ENCODE measurements at regions not wholly inside any gene's neighbourhood (a gene's known extent, or its start where the extent isn't known, plus 50 kb on each side); places are given as distances from the start of the nearest gene placed in this dataset.
"Not testable (repeated sequence)": the region's sequence is repeated elsewhere in the genome, so short reads cannot be mapped to it uniquely, and the experiment has no call there.

DNA sequence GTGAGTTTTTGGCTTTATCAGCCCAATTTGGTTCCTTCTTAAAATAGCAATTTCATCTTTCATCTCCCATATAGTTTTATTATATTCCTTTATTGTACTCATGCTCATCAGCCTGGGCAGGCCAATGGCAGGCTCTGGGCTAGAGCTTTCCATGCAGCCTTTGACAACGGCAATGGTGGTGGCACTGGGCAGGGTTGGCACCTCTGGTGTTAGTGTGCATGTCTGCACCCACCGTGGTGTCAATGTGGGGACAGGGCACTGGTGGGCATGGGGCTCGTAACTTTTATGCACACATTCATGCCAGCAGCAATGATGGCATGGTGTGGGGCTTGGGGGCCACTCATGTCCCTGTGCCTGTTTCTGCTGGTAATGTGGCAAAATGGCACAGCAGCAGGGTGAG, 1305.4 kb downstream of the DSC3 start:
- ATAC-seq, result peak; percentile 20
- Mint-ChIP-seq H3K27ac (no peak overlapping the region), H3K4me3 (no peak overlapping the region), H3K9me3 (peaks cover 5% of the 10 kb centered on the region), H3K27me3 (no peaks in the 10 kb centered on the region), H3K4me1 (no peaks in the 10 kb centered on the region), H3K36me3 (no peaks in the 10 kb centered on the region)

- Mint-ChIP-seq H3K27ac (no peak overlapping the region), H3K9me3 (peaks cover 9% of the 10 kb centered on the region), H3K4me1 (no peaks in the 10 kb centered on the region)
Measured at GRCh38 chr18:29730073-29730472, 1312.5 kb downstream of the DSC3 start.

DNA sequence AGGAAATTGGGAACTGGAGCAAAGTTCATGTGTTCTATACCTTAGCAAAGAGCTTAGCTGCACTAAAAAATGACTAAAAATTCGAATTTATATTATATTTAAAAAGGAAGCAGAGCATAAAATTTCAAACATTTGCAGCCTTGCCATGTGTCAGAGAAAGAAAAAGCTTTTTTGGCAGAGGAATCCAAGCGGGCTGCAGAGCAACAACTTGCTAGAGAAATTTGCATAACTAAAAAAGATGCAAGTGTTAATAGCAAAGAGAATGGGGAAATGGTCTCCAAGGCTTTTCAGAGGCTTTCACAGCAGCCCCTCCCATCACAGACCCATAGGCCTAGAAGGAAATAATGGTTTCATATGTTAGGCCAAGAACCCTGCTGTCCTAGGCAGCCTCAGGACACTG, 1315.9 kb downstream of the DSC3 start:
- H3K36me3 Mint-ChIP-seq, result no peaks in the 10 kb centered on the region
- no peaks in the 10 kb centered on the region for H3K4me1 Mint-ChIP-seq
- no peak overlapping the region for H3K4me3 Mint-ChIP-seq
- H3K27ac Mint-ChIP-seq, result no peak overlapping the region
- no peak for ATAC-seq
- no peaks in the 10 kb centered on the region for H3K27me3 Mint-ChIP-seq
- H3K9me3 Mint-ChIP-seq, result peaks cover 6% of the 10 kb centered on the region

More at GRCh38 chr18:29730073-29730472, 1312.5 kb downstream of the DSC3 start:
- Mint-ChIP-seq H3K36me3 (no peaks in the 10 kb centered on the region), H3K4me3 (no peak overlapping the region), H3K27me3 (no peaks in the 10 kb centered on the region)
- ATAC-seq, result no peak

GRCh38 chr18:29723486-29723885, 1319.1 kb downstream of the DSC3 start:
- H3K4me1 Mint-ChIP-seq, H3K36me3 Mint-ChIP-seq, ATAC-seq, H3K9me3 Mint-ChIP-seq, H3K27ac Mint-ChIP-seq, H3K4me3 Mint-ChIP-seq, H3K27me3 Mint-ChIP-seq: not testable (repeated sequence)

- not testable (repeated sequence) for H3K36me3 Mint-ChIP-seq, H3K27me3 Mint-ChIP-seq, H3K9me3 Mint-ChIP-seq, ATAC-seq, H3K27ac Mint-ChIP-seq, H3K4me1 Mint-ChIP-seq, H3K4me3 Mint-ChIP-seq
Measured at GRCh38 chr18:29715960-29716359, 1326.6 kb downstream of the DSC3 start.

- Mint-ChIP-seq H3K36me3 (no peaks in the 10 kb centered on the region), H3K4me1 (no peaks in the 10 kb centered on the region), H3K27ac (no peak overlapping the region), H3K9me3 (peaks cover 3% of the 10 kb centered on the region), H3K27me3 (no peaks in the 10 kb centered on the region), H3K4me3 (no peak overlapping the region)
- ATAC-seq, result no peak
Measured at GRCh38 chr18:29712785-29713184, 1329.8 kb downstream of the DSC3 start.

GRCh38 chr18:29711932-29712331, 1330.6 kb downstream of the DSC3 start:
- no peak overlapping the region for H3K4me3 Mint-ChIP-seq
- H3K27ac Mint-ChIP-seq, result no peak overlapping the region
- peaks cover 3% of the 10 kb centered on the region for H3K9me3 Mint-ChIP-seq
- no peaks in the 10 kb centered on the region for H3K27me3 Mint-ChIP-seq
- H3K4me1 Mint-ChIP-seq, result no peaks in the 10 kb centered on the region
- no peak for ATAC-seq
- H3K36me3 Mint-ChIP-seq, result no peaks in the 10 kb centered on the region

DNA sequence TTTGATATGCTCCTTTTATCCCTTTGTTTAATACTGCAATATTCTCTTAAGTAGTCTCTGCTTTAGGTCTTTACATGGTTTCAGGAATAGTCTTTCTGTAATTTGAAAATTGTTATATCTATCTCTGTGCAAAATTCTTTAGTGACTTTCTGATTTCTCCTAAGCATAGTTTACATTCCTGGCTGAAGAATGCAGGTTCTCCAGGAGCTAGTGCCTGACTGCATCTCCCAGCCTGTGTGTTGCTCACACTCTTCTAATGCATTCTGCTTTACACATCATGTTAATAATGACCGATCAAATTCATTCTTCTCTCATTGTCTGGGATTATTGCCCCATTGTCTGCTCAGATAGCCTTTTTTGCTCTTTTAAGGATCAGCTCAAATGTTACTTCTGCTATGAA, 1349.2 kb downstream of the DSC3 start:
- H3K27me3 Mint-ChIP-seq, result no peaks in the 10 kb centered on the region
- no peak overlapping the region for H3K27ac Mint-ChIP-seq
- H3K9me3 Mint-ChIP-seq, result peaks cover 11% of the 10 kb centered on the region
- H3K4me1 Mint-ChIP-seq, result no peaks in the 10 kb centered on the region
- no peak for ATAC-seq
- no peak overlapping the region for H3K4me3 Mint-ChIP-seq
- no peaks in the 10 kb centered on the region for H3K36me3 Mint-ChIP-seq

DNA sequence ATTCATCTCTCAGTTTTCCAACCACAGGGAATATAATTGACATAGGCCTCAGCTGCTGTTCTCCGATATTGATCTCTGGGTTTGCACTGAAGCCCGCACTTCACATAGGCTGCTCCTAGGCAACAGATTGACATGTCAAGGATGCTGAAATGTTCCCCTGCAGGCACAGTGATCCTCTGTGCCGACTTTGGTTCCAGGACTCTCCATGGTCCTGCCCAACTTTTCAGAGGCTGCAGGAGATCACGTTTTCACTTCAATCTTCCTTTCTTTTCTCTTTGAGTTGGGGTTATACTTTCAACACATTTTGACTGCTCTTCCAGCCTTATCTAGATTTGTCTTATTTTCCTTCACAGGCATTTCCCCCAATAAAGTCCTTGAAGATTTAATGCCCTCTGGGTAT, 1361.0 kb downstream of the DSC3 start:
- Mint-ChIP-seq H3K4me3 (no peak overlapping the region), H3K4me1 (no peaks in the 10 kb centered on the region), H3K27me3 (no peaks in the 10 kb centered on the region), H3K36me3 (no peaks in the 10 kb centered on the region), H3K27ac (no peak overlapping the region), H3K9me3 (peaks cover 13% of the 10 kb centered on the region)
- ATAC-seq, result no peak

DNA sequence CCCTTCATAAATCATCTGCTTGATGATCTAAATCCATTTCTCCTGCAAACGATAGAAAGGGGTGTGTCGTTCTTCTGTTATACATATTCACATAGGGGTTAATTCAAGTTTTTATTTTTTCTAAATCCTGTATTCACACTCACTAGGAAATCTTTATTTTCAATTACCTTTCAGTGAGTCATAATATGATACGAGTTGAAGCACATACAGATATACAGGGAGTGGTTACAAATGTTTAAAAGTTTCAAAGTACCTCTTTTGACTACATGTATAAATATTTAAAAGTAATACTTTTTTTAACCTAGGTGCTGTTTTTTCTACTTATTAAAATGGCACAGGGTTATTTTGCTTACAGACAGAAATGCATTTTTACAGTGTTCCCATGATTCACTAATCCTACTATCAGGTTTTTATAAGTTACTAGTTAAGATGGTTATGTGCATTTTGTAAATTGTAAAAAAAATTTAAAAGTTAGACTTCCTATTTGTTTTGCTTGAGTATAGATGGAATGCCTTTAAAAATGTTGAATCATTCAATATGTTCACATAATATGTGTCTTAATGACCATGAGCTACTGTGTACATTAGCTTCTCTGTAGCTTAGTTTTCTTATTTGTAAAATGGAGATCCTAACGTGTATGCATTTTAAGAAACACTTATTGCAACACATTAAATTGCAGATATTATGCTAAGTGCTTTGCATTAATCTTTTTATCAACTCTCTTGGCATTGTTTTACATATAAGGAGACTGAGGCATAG, 1378.1 kb downstream of the DSC3 start:
- Mint-ChIP-seq H3K27me3 (no peaks in the 10 kb centered on the region), H3K36me3 (no peaks in the 10 kb centered on the region), H3K4me3 (no peak overlapping the region), H3K27ac (no peak overlapping the region), H3K9me3 (no peaks in the 10 kb centered on the region), H3K4me1 (no peaks in the 10 kb centered on the region)
- ATAC-seq, result no peak

GRCh38 chr18:29661924-29662323, 1380.6 kb downstream of the DSC3 start:
- Mint-ChIP-seq H3K27ac (no peak overlapping the region), H3K36me3 (no peaks in the 10 kb centered on the region), H3K9me3 (no peaks in the 10 kb centered on the region), H3K27me3 (no peaks in the 10 kb centered on the region), H3K4me1 (no peaks in the 10 kb centered on the region), H3K4me3 (no peak overlapping the region)
- ATAC-seq, result no peak

DNA sequence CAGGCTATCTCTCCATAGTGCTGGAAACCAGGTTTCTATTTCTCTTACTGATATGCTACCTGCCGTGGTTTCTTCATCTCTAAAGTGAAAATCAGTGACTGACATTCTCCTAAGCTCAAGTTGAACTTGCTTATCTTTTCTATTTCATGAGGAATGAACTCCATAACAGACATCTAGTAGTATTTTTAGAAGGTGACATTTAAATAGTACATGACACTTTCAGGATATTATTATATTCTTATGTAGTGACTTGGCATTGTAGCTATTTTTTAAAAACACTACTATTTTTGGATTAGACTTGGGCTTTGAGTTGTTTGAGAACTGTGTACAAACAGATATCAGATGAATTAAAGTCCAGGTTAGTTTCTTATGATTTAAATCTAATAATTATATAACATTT, 1381.8 kb downstream of the DSC3 start:
- Mint-ChIP-seq H3K9me3 (peaks cover 3% of the 10 kb centered on the region), H3K27me3 (no peaks in the 10 kb centered on the region), H3K36me3 (no peaks in the 10 kb centered on the region), H3K27ac (no peak overlapping the region), H3K4me3 (no peak overlapping the region), H3K4me1 (no peaks in the 10 kb centered on the region)
- no peak for ATAC-seq

DNA sequence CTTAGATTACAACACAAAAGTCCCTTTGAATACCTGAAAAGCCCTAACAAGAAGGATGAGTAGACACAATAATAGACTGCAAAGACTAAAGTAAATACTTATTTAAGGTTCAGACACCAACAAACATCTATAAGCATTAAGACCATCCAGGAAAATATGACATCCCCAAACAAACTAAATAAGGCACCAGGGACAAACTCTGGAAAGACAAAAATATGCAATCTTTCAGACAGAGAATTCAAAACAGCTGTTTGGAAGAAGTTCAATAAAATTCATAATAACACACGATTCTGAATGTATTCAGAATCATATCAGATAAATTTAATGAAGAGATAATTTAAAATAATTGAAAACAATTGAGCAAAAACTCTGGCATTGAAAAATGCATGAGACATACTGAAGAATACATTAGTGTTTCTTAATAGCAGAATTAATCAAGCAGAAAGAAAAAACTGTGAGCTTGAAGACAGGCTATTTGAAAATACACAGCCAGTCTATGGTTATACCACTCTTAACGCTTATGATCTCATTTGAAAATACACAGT, 1388.8 kb downstream of the DSC3 start:
- H3K9me3 Mint-ChIP-seq, result peaks cover 8% of the 10 kb centered on the region
- no peaks in the 10 kb centered on the region for H3K27me3 Mint-ChIP-seq
- no peak overlapping the region for H3K27ac Mint-ChIP-seq
- H3K4me3 Mint-ChIP-seq, result no peak overlapping the region
- no peaks in the 10 kb centered on the region for H3K36me3 Mint-ChIP-seq
- no peaks in the 10 kb centered on the region for H3K4me1 Mint-ChIP-seq
- no peak for ATAC-seq

DNA sequence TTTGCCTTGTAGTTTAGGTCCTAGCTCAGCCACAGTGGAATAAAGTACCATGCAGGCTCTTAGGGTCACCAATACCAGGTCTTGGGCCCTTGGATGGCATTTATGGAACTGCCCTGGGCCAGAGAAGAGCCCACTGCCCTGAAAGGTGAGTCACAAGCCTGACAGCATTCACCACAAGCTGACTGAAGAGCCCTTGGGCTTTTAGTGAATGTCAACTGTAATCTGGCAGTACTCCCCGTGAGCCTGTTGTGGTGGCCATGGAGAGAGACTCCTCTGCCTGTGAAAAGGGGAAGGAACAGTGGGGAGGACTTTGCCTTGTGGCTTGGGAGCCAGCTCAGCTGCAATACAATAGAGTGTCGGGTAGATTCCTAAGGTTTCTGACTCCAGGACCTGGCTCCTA, 1389.7 kb downstream of the DSC3 start:
- H3K4me1 Mint-ChIP-seq, result no peaks in the 10 kb centered on the region
- no peak for ATAC-seq
- no peak overlapping the region for H3K27ac Mint-ChIP-seq
- H3K27me3 Mint-ChIP-seq, result no peaks in the 10 kb centered on the region
- H3K4me3 Mint-ChIP-seq, result no peak overlapping the region
- no peaks in the 10 kb centered on the region for H3K36me3 Mint-ChIP-seq
- peaks cover 8% of the 10 kb centered on the region for H3K9me3 Mint-ChIP-seq

- Mint-ChIP-seq H3K27ac (no peak overlapping the region), H3K27me3 (no peaks in the 10 kb centered on the region), H3K36me3 (no peaks in the 10 kb centered on the region)
Measured at GRCh38 chr18:29651122-29651680, 1391.3 kb downstream of the DSC3 start.

GRCh38 chr18:29648891-29649290, 1393.7 kb downstream of the DSC3 start:
- peaks cover 3% of the 10 kb centered on the region for H3K9me3 Mint-ChIP-seq
- no peak overlapping the region for H3K4me3 Mint-ChIP-seq
- no peaks in the 10 kb centered on the region for H3K4me1 Mint-ChIP-seq

More at GRCh38 chr18:29651122-29651680, 1391.3 kb downstream of the DSC3 start:
- no peak for ATAC-seq
- peaks cover 8% of the 10 kb centered on the region for H3K9me3 Mint-ChIP-seq
- no peaks in the 10 kb centered on the region for H3K4me1 Mint-ChIP-seq
- H3K4me3 Mint-ChIP-seq, result no peak overlapping the region

More at GRCh38 chr18:29648891-29649290, 1393.7 kb downstream of the DSC3 start:
- no peak for ATAC-seq
- no peak overlapping the region for H3K27ac Mint-ChIP-seq
- no peaks in the 10 kb centered on the region for H3K27me3 Mint-ChIP-seq
- H3K36me3 Mint-ChIP-seq, result no peaks in the 10 kb centered on the region
